Renal cortex interstitium (tissue), 11 donors: ENCODE measurements at regions not wholly inside any gene's neighbourhood (a gene's known extent, or its start where the extent isn't known, plus 50 kb on each side); places are given as distances from the start of the nearest gene placed in this dataset.

Experiments used
- DNase-seq, 11 donors: peaks; one replicate each; pipeline ENCODE4 v3.0.0-alpha.2; 2013; ENCODE audit warnings: low read depth in 9 of 11, low spot score in 4 of 11; ENCODE audit errors: extremely low read depth in 1 of 11

DNA sequence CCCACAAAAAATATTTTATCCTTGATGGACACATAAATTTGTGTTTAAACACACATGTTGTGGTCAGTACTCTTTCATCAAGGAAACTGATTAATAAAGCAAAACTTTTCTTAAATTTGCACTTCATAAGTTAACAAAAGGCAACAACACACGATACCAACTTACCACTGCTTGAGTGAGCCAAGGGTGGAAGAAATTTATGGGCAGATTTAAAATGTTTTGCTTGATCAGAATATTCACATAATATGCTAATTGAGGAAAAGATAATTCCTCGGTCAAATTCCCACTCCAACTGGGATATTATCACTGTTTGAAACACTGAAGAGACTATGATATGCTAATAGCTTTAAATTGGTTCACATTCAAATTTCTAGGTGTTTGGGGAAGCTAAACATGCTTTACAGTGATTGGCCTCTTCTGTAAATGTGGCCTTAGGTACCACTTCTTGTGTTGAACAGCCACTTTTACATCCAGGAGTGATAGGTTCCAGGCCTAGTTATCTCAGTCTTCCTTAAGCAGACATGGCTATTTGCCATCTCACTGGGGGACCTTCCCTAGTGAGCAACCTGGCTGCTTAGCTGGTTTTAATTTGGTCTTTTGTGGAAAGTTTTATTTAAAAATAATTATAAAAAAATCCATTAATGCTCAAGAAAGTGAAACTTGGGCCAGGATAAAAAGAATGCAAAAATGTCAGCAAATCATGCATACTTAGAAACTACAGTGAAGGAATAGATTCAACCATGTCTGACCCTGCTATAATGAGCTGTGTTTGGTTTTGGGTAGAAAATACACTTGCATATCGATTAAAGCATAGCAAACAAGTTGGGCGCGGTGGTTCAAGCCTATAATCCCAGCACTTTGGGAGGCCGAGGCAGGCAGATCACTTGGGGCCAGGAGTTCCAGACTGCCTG is 221.2 kb upstream of the MAP3K7 start:
- no peak for DNase-seq

- DNase-seq, result no peak
Measured at GRCh38 chr6:90805619-90806155, 218.8 kb upstream of the MAP3K7 start.

- no peak for DNase-seq
Measured at GRCh38 chr6:90803956-90804355, 217.1 kb upstream of the MAP3K7 start.

GRCh38 chr6:90795078-90795477 is 208.2 kb upstream of the MAP3K7 start:
- DNase-seq, result no peak

- DNase-seq, result no peak
Measured at GRCh38 chr6:90793771-90794170, 206.9 kb upstream of the MAP3K7 start.

GRCh38 chr6:90790696-90791095 is 203.8 kb upstream of the MAP3K7 start:
- no peak for DNase-seq

DNA sequence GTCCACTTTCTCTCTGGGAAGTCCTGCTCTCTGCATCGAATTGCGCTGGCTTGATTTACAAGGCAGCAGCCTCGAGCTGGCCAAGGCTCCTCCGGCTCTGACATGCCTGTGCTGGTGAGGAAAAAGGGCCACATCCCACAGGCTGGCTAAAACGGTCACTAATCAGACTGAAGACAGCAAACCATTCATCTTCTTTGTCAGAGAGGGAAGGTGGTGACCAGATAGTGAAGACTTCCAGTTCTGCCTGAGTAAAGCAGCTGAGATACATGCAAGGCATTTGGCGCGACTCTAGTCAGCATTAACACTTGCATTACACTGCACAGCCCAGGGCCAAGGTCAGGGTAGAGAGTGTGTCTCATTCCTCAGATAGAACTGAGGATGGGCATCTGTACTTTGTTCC is 203.2 kb upstream of the MAP3K7 start:
- DNase-seq, result peak in 8 of 11 donors; percentile 18 to 32 (median 23)

DNA sequence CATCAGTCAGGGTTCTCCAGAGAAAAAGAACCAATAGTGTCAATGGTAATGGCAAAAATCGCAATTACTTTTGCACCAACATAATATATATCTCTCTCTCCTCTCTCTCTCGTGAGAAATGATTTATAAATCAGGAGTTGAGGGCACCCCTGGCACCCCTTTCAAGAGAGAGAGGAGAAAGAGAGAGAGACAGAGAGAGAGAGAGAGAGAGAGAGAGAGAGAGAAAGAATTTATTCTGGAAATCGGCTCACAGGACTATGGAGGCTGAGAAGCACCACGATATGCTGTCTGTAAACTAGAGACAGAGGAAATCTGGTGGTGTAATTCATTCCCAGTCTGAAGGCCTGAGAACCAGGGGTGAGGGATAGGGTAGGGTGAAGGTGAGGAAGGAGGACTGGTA is 201.9 kb upstream of the MAP3K7 start:
- no peak for DNase-seq

- DNase-seq, result no peak
Measured at GRCh38 chr6:90787446-90787845, 200.6 kb upstream of the MAP3K7 start.

DNA sequence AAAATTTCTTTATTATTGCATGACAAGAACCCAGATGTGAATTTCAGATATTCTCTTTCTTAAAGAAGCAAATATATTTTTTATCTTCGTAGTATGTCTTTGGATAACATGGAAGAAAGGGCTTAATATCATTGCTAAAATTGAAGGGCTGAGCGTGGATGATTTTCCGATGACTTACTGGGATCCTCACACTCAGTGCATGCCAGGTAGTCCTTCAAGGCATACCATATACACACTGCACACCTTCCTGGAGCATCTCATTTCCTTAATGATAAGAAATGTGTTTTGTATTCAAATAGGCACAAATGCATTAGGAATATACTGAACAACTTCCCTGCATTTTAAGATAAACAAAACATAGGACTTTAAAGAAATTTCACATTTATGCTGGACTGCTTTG is 193.9 kb upstream of the MAP3K7 start:
- no peak for DNase-seq

- no peak for DNase-seq
Measured at GRCh38 chr6:90780141-90780540, 193.3 kb upstream of the MAP3K7 start.

- DNase-seq, result no peak
Measured at GRCh38 chr6:90778417-90779203, 191.7 kb upstream of the MAP3K7 start.

- DNase-seq, result no peak
Measured at GRCh38 chr6:90770778-90771177, 183.9 kb upstream of the MAP3K7 start.

DNA sequence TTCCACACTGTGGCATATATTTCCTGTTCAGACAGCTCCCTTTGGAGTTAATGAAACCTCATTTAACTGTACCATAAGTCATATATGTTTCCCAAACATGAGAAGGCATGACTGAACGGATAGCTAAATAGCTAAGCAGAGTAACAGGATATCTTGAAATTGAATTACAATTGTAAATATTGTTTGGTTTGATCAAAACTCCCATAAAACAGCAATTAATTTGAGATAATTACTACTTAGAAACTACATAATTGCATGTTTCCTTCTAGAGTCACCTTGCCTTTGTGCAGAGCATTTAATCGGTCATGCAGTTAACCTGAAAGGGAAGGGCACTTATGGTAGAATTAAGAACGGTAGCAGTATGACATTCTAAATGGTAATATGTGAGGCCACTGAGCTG is 179.0 kb upstream of the MAP3K7 start:
- DNase-seq, result no peak

- no peak for DNase-seq
Measured at GRCh38 chr6:90765491-90765890, 178.6 kb upstream of the MAP3K7 start.

DNA sequence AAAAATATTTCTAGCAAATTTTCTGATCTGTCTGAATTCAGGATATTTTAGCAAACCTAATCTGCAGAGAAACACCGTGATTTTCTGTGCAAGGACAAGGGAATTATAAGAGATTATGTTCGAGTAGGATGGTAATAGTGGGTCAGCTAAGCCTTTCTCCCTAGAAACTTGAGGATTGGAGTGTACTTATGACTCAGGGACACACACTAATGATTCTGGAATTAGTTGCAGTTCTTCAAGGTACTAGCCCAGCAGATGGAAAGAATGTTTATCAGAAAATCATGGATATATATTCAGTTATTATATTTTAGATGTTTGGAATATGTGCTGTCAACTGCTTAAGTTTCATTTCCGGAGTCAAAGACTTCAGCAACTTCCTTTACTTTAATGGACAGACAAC is 177.1 kb upstream of the MAP3K7 start:
- no peak for DNase-seq

DNA sequence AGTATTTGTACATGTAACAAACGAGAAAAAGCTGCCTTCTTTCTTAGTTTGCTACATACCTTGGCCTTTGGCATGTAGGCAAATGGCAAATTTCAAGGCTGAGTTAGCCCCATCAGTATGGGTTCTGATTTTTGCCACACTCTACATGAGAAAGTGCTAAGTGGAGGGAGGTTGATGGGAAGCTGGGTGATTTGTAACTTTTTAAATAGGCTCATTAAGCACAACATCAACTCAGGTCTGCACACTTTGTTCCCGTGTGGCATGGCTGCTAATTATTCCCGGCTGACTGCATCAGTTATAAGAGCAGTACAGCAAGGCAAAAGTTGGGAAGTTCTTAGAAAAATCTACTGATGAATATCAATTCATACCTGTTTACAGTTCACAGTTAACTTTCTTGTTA is 172.8 kb upstream of the MAP3K7 start:
- peak in 3 of 11 donors; percentile 24 to 44 (median 43) for DNase-seq

DNA sequence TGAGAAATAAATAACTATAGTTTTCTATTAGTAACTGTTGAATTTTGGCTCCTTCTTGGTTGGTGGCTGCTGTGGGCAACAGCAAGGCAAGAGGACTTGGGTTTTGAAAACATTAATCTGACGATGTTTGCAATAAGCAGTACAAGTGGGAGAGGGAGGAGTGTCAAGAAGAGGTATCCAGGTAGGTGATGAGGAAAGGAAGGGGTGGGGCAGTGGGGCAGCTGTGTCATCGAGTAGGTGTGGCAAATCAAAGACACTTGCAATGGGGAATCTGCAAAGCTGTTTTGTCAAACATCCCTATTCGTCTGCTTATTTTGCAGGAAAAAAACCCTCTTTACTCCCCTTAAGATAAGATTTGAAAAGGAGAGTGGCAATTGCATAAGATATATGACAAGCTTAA is 171.9 kb upstream of the MAP3K7 start:
- DNase-seq, result no peak

GRCh38 chr6:90753820-90754643 is 167.2 kb upstream of the MAP3K7 start:
- peak in 1 of 11 donors; percentile 23 for DNase-seq
